22Rv1 (cell line): ENCODE measurements at regions not wholly inside any gene's neighbourhood (a gene's known extent, or its start where the extent isn't known, plus 50 kb on each side); places are given as distances from the start of the nearest gene placed in this dataset.

Experiments used
- H3K27ac ChIP-seq: fragments of 450-650 bp; 2 replicates; pipeline ENCODE4 v1.5.1; 2017
- CTCF ChIP-seq: fragments of 450-650 bp; IDR thresholded peaks from 2 replicates; pipeline ENCODE4 v1.5.1; 2017; ENCODE audit warnings: mild to moderate bottlenecking
- ZFX ChIP-seq: fragments of 450-650 bp; IDR thresholded peaks from 2 replicates; pipeline ENCODE4 v1.6.1; 2017; ENCODE audit warnings: antibody characterized with exemption, borderline replicate concordance

DNA sequence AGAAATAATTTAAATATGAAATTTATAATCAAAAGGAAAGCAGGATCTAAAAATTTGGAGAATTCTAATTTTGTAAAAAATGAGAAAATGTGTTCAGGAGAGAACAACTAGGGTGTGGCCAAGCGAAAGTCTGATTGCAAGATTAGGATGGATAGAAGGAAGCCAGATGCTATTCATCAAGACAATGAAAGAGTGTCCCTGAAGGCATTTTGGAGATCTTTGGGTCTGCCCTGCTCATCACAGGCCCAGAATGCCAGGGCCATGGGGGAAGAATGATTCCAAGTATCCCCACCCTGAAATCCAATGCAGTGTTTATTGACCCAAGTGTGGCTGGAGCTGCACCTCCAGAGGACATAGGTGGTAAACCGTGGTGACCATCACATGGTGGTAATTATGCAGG lies 724.0 kb upstream of the FZD8 start:
- TF ChIP-seq CTCF = no peak
- TF ChIP-seq ZFX = no peak
- H3K27ac ChIP-seq = no peak overlapping the region

DNA sequence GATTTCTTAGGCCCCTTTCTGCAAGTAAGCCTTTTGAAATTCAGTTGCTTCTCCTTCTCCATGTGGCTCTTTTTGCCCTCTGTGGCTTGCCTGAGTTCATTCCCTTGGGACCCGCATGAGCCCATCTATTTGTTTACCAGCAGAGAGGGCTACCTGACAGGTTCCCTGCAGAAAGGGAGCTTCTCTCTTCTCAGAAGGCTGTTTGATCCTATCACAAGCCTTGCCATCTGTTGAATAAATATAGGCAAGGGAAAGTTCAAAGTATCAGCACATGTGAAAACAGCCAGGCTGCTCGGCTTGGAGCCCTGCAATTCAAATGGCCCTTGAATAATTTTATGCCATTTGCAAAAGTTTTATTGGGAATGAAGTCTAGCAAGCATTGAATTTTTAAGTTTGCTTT lies 720.2 kb upstream of the FZD8 start:
- TF ChIP-seq ZFX (no peak), CTCF (no peak)
- H3K27ac ChIP-seq = no peak overlapping the region

GRCh38 chr10:36358736-36359135 lies 716.6 kb upstream of the FZD8 start:
- no peak for TF ChIP-seq ZFX
- TF ChIP-seq CTCF = no peak
- H3K27ac ChIP-seq = no peak overlapping the region

DNA sequence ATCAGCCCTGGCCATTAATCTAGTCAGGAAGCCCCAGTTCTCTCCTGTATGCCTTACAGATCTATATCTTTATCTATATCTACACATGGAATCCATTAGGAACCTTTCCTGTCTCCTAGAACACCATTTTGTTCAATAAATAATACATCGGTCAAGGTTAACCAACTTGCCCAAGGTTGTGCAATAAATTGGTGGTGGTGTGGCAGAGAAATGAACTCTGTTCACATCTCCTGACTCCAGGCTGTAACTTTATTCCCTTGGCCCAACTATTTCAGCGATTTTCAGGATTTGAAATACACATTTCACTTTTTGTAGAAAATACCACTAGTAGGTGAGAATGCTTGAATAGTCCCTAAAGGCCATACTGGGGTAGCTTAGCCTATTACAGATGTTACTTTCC lies 712.5 kb upstream of the FZD8 start:
- TF ChIP-seq ZFX (no peak), CTCF (no peak)
- no peak overlapping the region for H3K27ac ChIP-seq

- no peak overlapping the region for H3K27ac ChIP-seq
- TF ChIP-seq ZFX = no peak
- no peak for TF ChIP-seq CTCF
Observed at GRCh38 chr10:36351159-36351558, 709.1 kb upstream of the FZD8 start.

- H3K27ac ChIP-seq = no peak overlapping the region
- no peak for TF ChIP-seq CTCF
- no peak for TF ChIP-seq ZFX
Observed at GRCh38 chr10:36349445-36350078, 707.5 kb upstream of the FZD8 start.

DNA sequence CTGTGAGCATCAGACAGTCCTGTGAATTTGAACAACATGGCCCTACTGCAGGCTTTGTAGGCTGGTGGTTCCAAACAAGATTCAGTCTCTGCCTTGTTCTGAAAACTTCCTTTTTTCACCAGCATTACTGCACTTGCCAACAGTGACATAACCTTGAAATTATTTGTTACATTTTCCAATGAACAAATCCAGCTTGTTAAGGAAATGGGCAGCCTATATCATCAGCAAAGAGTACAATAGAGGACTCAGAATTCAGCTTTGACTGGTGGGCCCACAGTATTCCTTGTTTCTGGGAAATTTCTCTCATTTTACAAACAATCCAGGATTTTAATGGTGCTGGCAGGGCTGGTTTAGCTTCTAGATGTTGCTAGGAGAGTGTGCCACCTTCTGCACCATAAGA lies 703.7 kb upstream of the FZD8 start:
- TF ChIP-seq ZFX = no peak
- TF ChIP-seq CTCF = no peak
- H3K27ac ChIP-seq = no peak overlapping the region
